ENCODE measurements at regions not wholly inside any gene's neighbourhood (a gene's known extent, or its start where the extent isn't known, plus 50 kb on each side); places are given as distances from the start of the nearest gene placed in this dataset.

- WGBS (ENCODE audit: insufficient coverage) = no CpG with 5 or more reads among the region's 1 CpG
- no peak for DNase-seq
- Histone ChIP-seq H3K4me1 (ENCODE audit: control insufficient read depth in 1 of 2, insufficient read depth in 2 of 2, low read length in 2 of 2) (no peaks in the 10 kb centered on the region), H3K4me2 (replicated peaks; ENCODE audit: extremely low read depth, low read length, poor library complexity, severe bottlenecking) (no peak overlapping the region), H3K36me3 (replicated peaks in 1 of 2; ENCODE audit: control insufficient read depth in 1 of 2, insufficient read depth in 2 of 2, low read length in 2 of 2) (no peaks in the 10 kb centered on the region), H3K4me3 (replicated peaks in 1 of 3; ENCODE audit: low read depth in 2 of 3, low read length in 3 of 3) (no peak overlapping the region), H4K20me1 (ENCODE audit: insufficient read depth, low read length) (no peaks in the 10 kb centered on the region), H3K27me3 (ENCODE audit: control insufficient read depth in 2 of 2, insufficient read depth in 2 of 2, low read length in 2 of 2) (no peaks in the 10 kb centered on the region), H3K9me3 (replicated peaks in 1 of 2; ENCODE audit: control insufficient read depth in 1 of 2, insufficient read depth in 1 of 2, low read length in 2 of 2) (no peaks in the 10 kb centered on the region), H3K27ac (ENCODE audit: low read depth in 1 of 2, low read length in 2 of 2) (no peak overlapping the region), H3K9ac (ENCODE audit: insufficient read depth, low read length, poor library complexity, severe bottlenecking) (no peak overlapping the region), H2AFZ (ENCODE audit: insufficient read depth, low read depth, low read length, poor library complexity, severe bottlenecking) (no peak overlapping the region), H3K79me2 (ENCODE audit: insufficient read depth, low read length) (no peaks in the 10 kb centered on the region)
- no peak overlapping the region for H3K27ac Mint-ChIP-seq
- peaks cover 0 to 9% (median 0%) of the 10 kb centered on the region in 7 donors for H3K9me3 Mint-ChIP-seq
- H3K36me3 Mint-ChIP-seq = no peaks in the 10 kb centered on the region
- no peak overlapping the region for H3K4me3 Mint-ChIP-seq
- no peaks in the 10 kb centered on the region for H3K4me1 Mint-ChIP-seq
- intact Hi-C loops (cut with micrococcal nuclease) = no loop called here
- no peak for TF ChIP-seq CTCF (IDR thresholded peaks at IDR 0.05)
- H3K27me3 Mint-ChIP-seq (ENCODE audit: low read depth in 3 of 3) = no peaks in the 10 kb centered on the region
These were observed 315.6 kb downstream of the PCDH7 start for GRCh38 chr4:31035761-31036160.

DNA sequence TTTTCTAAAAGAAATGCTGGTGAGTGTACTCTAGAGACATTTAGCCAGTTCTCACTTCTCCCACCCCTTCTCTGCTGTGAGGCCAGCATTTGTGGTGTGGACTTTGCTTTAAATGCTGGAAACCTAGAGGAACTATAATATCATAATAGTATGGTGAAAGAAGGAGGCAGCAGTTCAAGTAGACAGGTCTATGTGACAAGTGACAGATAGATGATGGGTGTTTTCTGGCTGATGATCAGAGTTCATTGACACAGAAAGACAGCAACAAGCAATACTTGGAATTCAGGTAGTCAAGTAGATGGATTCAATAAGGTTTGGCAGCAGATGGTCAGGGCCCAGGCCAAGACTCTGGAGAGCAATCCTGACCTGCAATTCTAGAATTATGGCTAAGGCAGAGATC is 317.5 kb downstream of the PCDH7 start:
- Histone ChIP-seq H3K4me3 (replicated peaks in 1 of 3; ENCODE audit: low read depth in 2 of 3, low read length in 3 of 3) (no peak overlapping the region), H3K27ac (ENCODE audit: low read depth in 1 of 2, low read length in 2 of 2) (no peak overlapping the region), H3K79me2 (ENCODE audit: insufficient read depth, low read length) (no peaks in the 10 kb centered on the region), H2AFZ (ENCODE audit: insufficient read depth, low read depth, low read length, poor library complexity, severe bottlenecking) (no peak overlapping the region), H3K9me3 (replicated peaks in 1 of 2; ENCODE audit: control insufficient read depth in 1 of 2, insufficient read depth in 1 of 2, low read length in 2 of 2) (no peaks in the 10 kb centered on the region), H3K9ac (ENCODE audit: insufficient read depth, low read length, poor library complexity, severe bottlenecking) (no peak overlapping the region), H3K27me3 (ENCODE audit: control insufficient read depth in 2 of 2, insufficient read depth in 2 of 2, low read length in 2 of 2) (no peaks in the 10 kb centered on the region), H3K4me1 (ENCODE audit: control insufficient read depth in 1 of 2, insufficient read depth in 2 of 2, low read length in 2 of 2) (no peaks in the 10 kb centered on the region), H3K4me2 (replicated peaks; ENCODE audit: extremely low read depth, low read length, poor library complexity, severe bottlenecking) (no peak overlapping the region), H3K36me3 (replicated peaks in 1 of 2; ENCODE audit: control insufficient read depth in 1 of 2, insufficient read depth in 2 of 2, low read length in 2 of 2) (no peaks in the 10 kb centered on the region), H4K20me1 (ENCODE audit: insufficient read depth, low read length) (no peaks in the 10 kb centered on the region)
- no peak for TF ChIP-seq CTCF (IDR thresholded peaks at IDR 0.05)
- intact Hi-C loops (cut with micrococcal nuclease) = no loop called here
- Mint-ChIP-seq H3K9me3 (peaks cover 0 to 6% (median 0%) of the 10 kb centered on the region in 7 donors), H3K4me1 (no peaks in the 10 kb centered on the region), H3K27ac (no peak overlapping the region), H3K36me3 (no peaks in the 10 kb centered on the region), H3K4me3 (no peak overlapping the region), H3K27me3 (ENCODE audit: low read depth in 3 of 3) (no peaks in the 10 kb centered on the region)
- DNase-seq = no peak
